DOHH2 (cell line): ENCODE measurements at regions not wholly inside any gene's neighbourhood (a gene's known extent, or its start where the extent isn't known, plus 50 kb on each side); places are given as distances from the start of the nearest gene placed in this dataset.

ENCODE experiments used
- H3F3A ChIP-seq: fragments of 200-600 bp; sonication (generic), shearing (Covaris generic); 2 replicates; pipeline ENCODE4 v1.6.0; 2016; ENCODE audit warnings: antibody characterized with exemption, mild to moderate bottlenecking; ENCODE audit not compliant: control insufficient read depth, insufficient read depth
- H3K27ac ChIP-seq: fragments of 200-600 bp; sonication (generic); 2 replicates; pipeline ENCODE4 v1.5.1; 2014; ENCODE audit warnings: low read depth, mild to moderate bottlenecking, low read length, moderate library complexity
- H3K27me3 ChIP-seq: fragments of 200-600 bp; sonication (generic); 2 replicates; pipeline ENCODE4 v1.6.1; 2014; ENCODE audit warnings: mild to moderate bottlenecking, low read length, mixed read lengths; ENCODE audit not compliant: control insufficient read depth
- H3K36me3 ChIP-seq: fragments of 200-600 bp; sonication (generic); 2 replicates; pipeline ENCODE4 v1.6.1; 2014; ENCODE audit warnings: mild to moderate bottlenecking, low read length, moderate library complexity, mixed read lengths; ENCODE audit not compliant: control insufficient read depth
- H3K4me1 ChIP-seq: fragments of 200-600 bp; sonication (generic); 2 replicates; pipeline ENCODE4 v1.6.1; 2014; ENCODE audit warnings: mild to moderate bottlenecking, low read length, mixed read lengths; ENCODE audit not compliant: control insufficient read depth
- H3K4me2 ChIP-seq: fragments of 200-600 bp; sonication (generic); 2 replicates; pipeline ENCODE4 v1.6.0; 2014; ENCODE audit warnings: mild to moderate bottlenecking, low read length, moderate library complexity
- H3K4me3 ChIP-seq: fragments of 200-600 bp; sonication (generic); 2 replicates; pipeline ENCODE4 v1.5.1; 2014; ENCODE audit warnings: mild to moderate bottlenecking, low read length, mixed read lengths
- H3K79me2 ChIP-seq: fragments of 200-600 bp; sonication (generic); 2 replicates; pipeline ENCODE4 v1.6.1; 2014; ENCODE audit warnings: mild to moderate bottlenecking, low read length, mixed read lengths; ENCODE audit not compliant: control insufficient read depth
- H3K9me2 ChIP-seq: fragments of 200-600 bp; sonication (generic); replicated peaks from 2 replicates; pipeline ENCODE4 v1.6.1; 2014; ENCODE audit warnings: mild to moderate bottlenecking, low read length, mixed read lengths; ENCODE audit not compliant: control insufficient read depth
- H3K9me3 ChIP-seq: fragments of 200-600 bp; sonication (generic); 2 replicates; pipeline ENCODE4 v1.6.1; 2014; ENCODE audit warnings: antibody characterized with exemption, low read length, mixed read lengths; ENCODE audit not compliant: control insufficient read depth, insufficient read depth
- H4K20me1 ChIP-seq: fragments of 200-600 bp; sonication (generic); 2 replicates; pipeline ENCODE4 v1.6.0; 2014; ENCODE audit warnings: low read depth, mild to moderate bottlenecking, antibody characterized with exemption, low read length, moderate library complexity; ENCODE audit not compliant: control insufficient read depth, insufficient read depth
- EZH2phosphoT487 ChIP-seq: fragments of 200-600 bp; sonication (generic); IDR thresholded peaks from 2 replicates; pipeline ENCODE4 v1.6.1; 2017; ENCODE audit warnings: borderline replicate concordance, mild to moderate bottlenecking, antibody characterized with exemption, low read length, moderate library complexity, mixed read lengths
- TF ChIP-seq, protein P1 (sequence below): fragments of 200-600 bp; sonication (generic); IDR thresholded peaks from one replicate; pipeline ENCODE4 v1.5.1; 2014; ENCODE audit warnings: antibody characterized with exemption, mild to moderate bottlenecking, low read depth, low read length; ENCODE audit not compliant: poor library complexity, severe bottlenecking

GRCh38 chr3:87084868-87085267, 93.9 kb upstream of the VGLL3 start:
- no peak for TF ChIP-seq EZH2phosphoT487
- Histone ChIP-seq H3K9me2 (no peaks in the 10 kb centered on the region), H4K20me1 (no peaks in the 10 kb centered on the region)

GRCh38 chr3:87082796-87083440, 92.0 kb upstream of the VGLL3 start:
- H4K20me1 ChIP-seq, result no peaks in the 10 kb centered on the region
- H3K4me1 ChIP-seq, result no peaks in the 10 kb centered on the region

More at GRCh38 chr3:87084868-87085267, 93.9 kb upstream of the VGLL3 start:
- Histone ChIP-seq H3K36me3 (no peaks in the 10 kb centered on the region), H3K9me3 (no peaks in the 10 kb centered on the region), H3K27me3 (no peaks in the 10 kb centered on the region), H3F3A (no peaks in the 10 kb centered on the region), H3K4me2 (no peak overlapping the region), H3K27ac (no peak overlapping the region), H3K4me1 (no peaks in the 10 kb centered on the region), H3K79me2 (no peaks in the 10 kb centered on the region), H3K4me3 (no peak overlapping the region)

GRCh38 chr3:87077355-87077754, 86.4 kb upstream of the VGLL3 start:
- no peaks in the 10 kb centered on the region for H3K36me3 ChIP-seq
- no peaks in the 10 kb centered on the region for H3K4me1 ChIP-seq
- no peak overlapping the region for H3K4me3 ChIP-seq
- H3K9me3 ChIP-seq, result no peaks in the 10 kb centered on the region
- no peak overlapping the region for H3K4me2 ChIP-seq
- H3K79me2 ChIP-seq, result no peaks in the 10 kb centered on the region
- no peak for TF ChIP-seq EZH2phosphoT487
- TF ChIP-seq, protein P1, sequence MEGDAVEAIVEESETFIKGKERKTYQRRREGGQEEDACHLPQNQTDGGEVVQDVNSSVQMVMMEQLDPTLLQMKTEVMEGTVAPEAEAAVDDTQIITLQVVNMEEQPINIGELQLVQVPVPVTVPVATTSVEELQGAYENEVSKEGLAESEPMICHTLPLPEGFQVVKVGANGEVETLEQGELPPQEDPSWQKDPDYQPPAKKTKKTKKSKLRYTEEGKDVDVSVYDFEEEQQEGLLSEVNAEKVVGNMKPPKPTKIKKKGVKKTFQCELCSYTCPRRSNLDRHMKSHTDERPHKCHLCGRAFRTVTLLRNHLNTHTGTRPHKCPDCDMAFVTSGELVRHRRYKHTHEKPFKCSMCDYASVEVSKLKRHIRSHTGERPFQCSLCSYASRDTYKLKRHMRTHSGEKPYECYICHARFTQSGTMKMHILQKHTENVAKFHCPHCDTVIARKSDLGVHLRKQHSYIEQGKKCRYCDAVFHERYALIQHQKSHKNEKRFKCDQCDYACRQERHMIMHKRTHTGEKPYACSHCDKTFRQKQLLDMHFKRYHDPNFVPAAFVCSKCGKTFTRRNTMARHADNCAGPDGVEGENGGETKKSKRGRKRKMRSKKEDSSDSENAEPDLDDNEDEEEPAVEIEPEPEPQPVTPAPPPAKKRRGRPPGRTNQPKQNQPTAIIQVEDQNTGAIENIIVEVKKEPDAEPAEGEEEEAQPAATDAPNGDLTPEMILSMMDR, result no peak
- no peaks in the 10 kb centered on the region for H3F3A ChIP-seq
- H3K27me3 ChIP-seq, result no peaks in the 10 kb centered on the region
- no peaks in the 10 kb centered on the region for H4K20me1 ChIP-seq
- H3K27ac ChIP-seq, result no peak overlapping the region
- no peaks in the 10 kb centered on the region for H3K9me2 ChIP-seq

More at GRCh38 chr3:87082796-87083440, 92.0 kb upstream of the VGLL3 start:
- TF ChIP-seq, protein P1, result peak; percentile 36
- no peak for TF ChIP-seq EZH2phosphoT487
- H3K9me3 ChIP-seq, result no peaks in the 10 kb centered on the region
- no peaks in the 10 kb centered on the region for H3F3A ChIP-seq
- H3K27ac ChIP-seq, result no peak overlapping the region
- H3K4me2 ChIP-seq, result no peak overlapping the region
- no peaks in the 10 kb centered on the region for H3K79me2 ChIP-seq
- H3K36me3 ChIP-seq, result no peaks in the 10 kb centered on the region
- H3K27me3 ChIP-seq, result no peaks in the 10 kb centered on the region
- no peak overlapping the region for H3K4me3 ChIP-seq
- H3K9me2 ChIP-seq, result no peaks in the 10 kb centered on the region

DNA sequence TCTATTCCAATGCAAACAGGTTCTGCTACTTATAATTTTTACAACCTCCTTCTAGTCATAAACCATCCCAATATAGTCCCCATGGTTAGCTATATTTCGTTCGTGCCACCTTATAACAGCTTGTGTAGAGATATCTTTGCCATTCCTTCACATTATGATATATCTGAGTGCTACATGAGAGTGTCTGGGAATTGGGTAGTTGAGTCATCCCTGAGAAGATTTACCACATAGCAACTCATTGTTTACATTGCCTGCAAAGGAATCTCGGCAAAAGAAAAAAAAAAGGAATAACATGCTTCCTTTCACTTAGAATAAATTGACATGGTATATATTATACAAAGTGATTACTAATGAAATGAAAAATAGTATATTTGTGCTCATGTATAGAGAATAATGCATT, 86.0 kb upstream of the VGLL3 start:
- Histone ChIP-seq H3K9me2 (no peaks in the 10 kb centered on the region), H3K4me2 (no peak overlapping the region), H3K27me3 (no peaks in the 10 kb centered on the region), H3K4me1 (no peaks in the 10 kb centered on the region), H3F3A (no peaks in the 10 kb centered on the region), H3K4me3 (no peak overlapping the region), H4K20me1 (no peaks in the 10 kb centered on the region), H3K79me2 (no peaks in the 10 kb centered on the region), H3K27ac (no peak overlapping the region), H3K9me3 (no peaks in the 10 kb centered on the region), H3K36me3 (no peaks in the 10 kb centered on the region)
- TF ChIP-seq, protein P1, result no peak
- no peak for TF ChIP-seq EZH2phosphoT487
